Upper lobe of right lung (tissue), 1 donor: ENCODE measurements at regions not wholly inside any gene's neighbourhood (a gene's known extent, or its start where the extent isn't known, plus 50 kb on each side); places are given as distances from the start of the nearest gene placed in this dataset.
"Not testable (repeated sequence)": the region's sequence is repeated elsewhere in the genome, so short reads cannot be mapped to it uniquely, and the experiment has no call there.

Source experiments
- ATAC-seq: fragments of 200-7000 bp; cut with Tn5 transposase; one replicate; pipeline ENCODE4 v1.9.1; 2020; ENCODE audit warnings: mild to moderate bottlenecking, moderate library complexity
- DNase-seq: peaks from one replicate; pipeline ENCODE4 v3.0.0-alpha.2; 2020
- H3K27ac ChIP-seq: fragments of 200-600 bp; one replicate; pipeline ENCODE4 v1.8.0; 2022
- H3K27me3 ChIP-seq: fragments of 200-600 bp; one replicate; pipeline ENCODE4 v1.8.0; 2022; ENCODE audit warnings: mild to moderate bottlenecking
- H3K36me3 ChIP-seq: fragments of 200-600 bp; one replicate; pipeline ENCODE4 v1.8.0; 2022
- H3K4me1 ChIP-seq: fragments of 200-600 bp; one replicate; pipeline ENCODE4 v1.8.0; 2022
- H3K4me3 ChIP-seq: fragments of 200-600 bp; one replicate; pipeline ENCODE4 v1.8.0; 2022; ENCODE audit warnings: mild to moderate bottlenecking
- H3K9me3 ChIP-seq: fragments of 200-600 bp; one replicate; pipeline ENCODE4 v1.8.0; 2022
- intact Hi-C: fragments of 100-400 bp; cut with DNase I; formaldehyde crosslinking; loops from one replicate; pipeline ENCODE4 v1.11.0; 2022
- donor health status: DM: no; HTN: yes; CAD: no; lungs with severe emphysema.

- intact Hi-C loops, ATAC-seq: not testable (repeated sequence)
Observed at GRCh38 chr6:60342411-60343008, 1943.5 kb downstream of the KHDRBS2 start.

GRCh38 chr6:60338328-60339071 lies 1947.5 kb downstream of the KHDRBS2 start:
- intact Hi-C loops, H3K4me3 ChIP-seq, H3K9me3 ChIP-seq, H3K27ac ChIP-seq, H3K36me3 ChIP-seq, H3K27me3 ChIP-seq, H3K4me1 ChIP-seq, DNase-seq, ATAC-seq: not testable (repeated sequence)

More at GRCh38 chr6:60342411-60343008, 1943.5 kb downstream of the KHDRBS2 start:
- H3K9me3 ChIP-seq, H3K27ac ChIP-seq, H3K27me3 ChIP-seq, H3K4me3 ChIP-seq, H3K4me1 ChIP-seq, DNase-seq, H3K36me3 ChIP-seq: not testable (repeated sequence)

GRCh38 chr6:60335124-60335523 lies 1950.9 kb downstream of the KHDRBS2 start:
- H3K27ac ChIP-seq, H3K9me3 ChIP-seq, H3K4me3 ChIP-seq, ATAC-seq, H3K4me1 ChIP-seq, H3K27me3 ChIP-seq, intact Hi-C loops, DNase-seq, H3K36me3 ChIP-seq: not testable (repeated sequence)

- H3K27ac ChIP-seq, ATAC-seq, intact Hi-C loops: not testable (repeated sequence)
Observed at GRCh38 chr6:60333708-60334107, 1952.3 kb downstream of the KHDRBS2 start.

GRCh38 chr6:60308939-60309338 lies 1977.1 kb downstream of the KHDRBS2 start:
- H3K36me3 ChIP-seq, intact Hi-C loops, H3K27me3 ChIP-seq, ATAC-seq, H3K9me3 ChIP-seq, H3K4me1 ChIP-seq, DNase-seq, H3K27ac ChIP-seq, H3K4me3 ChIP-seq: not testable (repeated sequence)

More at GRCh38 chr6:60333708-60334107, 1952.3 kb downstream of the KHDRBS2 start:
- DNase-seq, H3K27me3 ChIP-seq, H3K4me1 ChIP-seq, H3K4me3 ChIP-seq, H3K9me3 ChIP-seq, H3K36me3 ChIP-seq: not testable (repeated sequence)
